GM12864 (cell line): ENCODE measurements at regions not wholly inside any gene's neighbourhood (a gene's known extent, or its start where the extent isn't known, plus 50 kb on each side); places are given as distances from the start of the nearest gene placed in this dataset.
A peak's percentile ranks its signal among the peaks of the same experiment; 100 is the strongest.
"Not testable (repeated sequence)": the region's sequence is repeated elsewhere in the genome, so short reads cannot be mapped to it uniquely, and the experiment has no call there.

Experiments used
- DNase-seq: peaks from one replicate; pipeline ENCODE4 v3.0.0-alpha.2; 2011; ENCODE audit warnings: low read depth
- H3K4me3 ChIP-seq: 2 replicates; pipeline ENCODE4 v1.5.1; 2011; ENCODE audit warnings: mild to moderate bottlenecking, low read depth, low read length, control low read depth
- TF ChIP-seq, protein P1 (sequence below): IDR thresholded peaks from 2 replicates; pipeline ENCODE4 v1.5.1; 2011; ENCODE audit warnings: low read depth, mild to moderate bottlenecking, moderate library complexity, low read length, control low read depth, inconsistent platforms; ENCODE audit errors: missing control alignments

DNA sequence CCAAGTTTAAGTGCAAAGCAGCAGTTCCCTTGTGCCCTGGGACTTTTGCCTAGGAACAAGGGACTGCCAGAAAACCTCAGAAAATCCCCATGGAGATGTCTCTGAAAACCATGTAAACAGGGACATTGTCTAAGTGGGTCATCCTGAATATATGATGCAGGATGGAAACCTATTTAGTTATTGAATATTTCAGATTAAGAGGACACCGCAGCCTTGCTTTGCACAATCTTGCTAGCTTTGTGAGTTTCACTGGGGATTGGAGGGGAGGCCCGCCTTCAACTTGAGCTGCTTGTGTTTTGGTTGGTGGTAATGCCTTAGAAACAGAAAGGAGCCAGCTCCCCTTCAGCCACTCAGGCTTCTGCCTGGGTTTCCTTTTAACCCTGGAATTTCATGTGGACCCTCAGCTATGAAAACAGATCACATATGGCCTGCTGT lies 112.8 kb downstream of the C9orf152 start:
- no peak overlapping the region for H3K4me3 ChIP-seq
- TF ChIP-seq, protein P1, sequence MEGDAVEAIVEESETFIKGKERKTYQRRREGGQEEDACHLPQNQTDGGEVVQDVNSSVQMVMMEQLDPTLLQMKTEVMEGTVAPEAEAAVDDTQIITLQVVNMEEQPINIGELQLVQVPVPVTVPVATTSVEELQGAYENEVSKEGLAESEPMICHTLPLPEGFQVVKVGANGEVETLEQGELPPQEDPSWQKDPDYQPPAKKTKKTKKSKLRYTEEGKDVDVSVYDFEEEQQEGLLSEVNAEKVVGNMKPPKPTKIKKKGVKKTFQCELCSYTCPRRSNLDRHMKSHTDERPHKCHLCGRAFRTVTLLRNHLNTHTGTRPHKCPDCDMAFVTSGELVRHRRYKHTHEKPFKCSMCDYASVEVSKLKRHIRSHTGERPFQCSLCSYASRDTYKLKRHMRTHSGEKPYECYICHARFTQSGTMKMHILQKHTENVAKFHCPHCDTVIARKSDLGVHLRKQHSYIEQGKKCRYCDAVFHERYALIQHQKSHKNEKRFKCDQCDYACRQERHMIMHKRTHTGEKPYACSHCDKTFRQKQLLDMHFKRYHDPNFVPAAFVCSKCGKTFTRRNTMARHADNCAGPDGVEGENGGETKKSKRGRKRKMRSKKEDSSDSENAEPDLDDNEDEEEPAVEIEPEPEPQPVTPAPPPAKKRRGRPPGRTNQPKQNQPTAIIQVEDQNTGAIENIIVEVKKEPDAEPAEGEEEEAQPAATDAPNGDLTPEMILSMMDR = no peak
- no peak for DNase-seq

- DNase-seq = no peak
- no peak overlapping the region for H3K4me3 ChIP-seq
- TF ChIP-seq, protein P1 = no peak
Measured at GRCh38 chr9:110095776-110096175, 112.2 kb downstream of the C9orf152 start.

DNA sequence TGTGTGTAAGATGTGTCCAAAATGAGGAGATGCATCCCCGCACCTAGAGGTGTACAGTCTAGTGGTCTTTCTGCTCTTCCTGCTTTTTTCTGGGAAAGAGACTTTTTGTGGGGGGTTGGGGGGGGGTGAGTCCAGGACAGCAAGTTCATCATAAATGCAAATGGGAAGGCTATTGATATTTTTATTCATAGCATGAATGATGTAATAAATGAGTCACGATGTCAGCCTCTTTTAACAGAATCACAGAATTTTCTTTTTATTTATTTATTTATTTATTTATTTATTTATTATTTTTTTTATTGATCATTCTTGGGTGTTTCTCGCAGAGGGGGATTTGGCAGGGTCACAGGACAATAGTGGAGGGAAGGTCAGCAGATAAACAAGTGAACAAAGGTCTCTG lies 111.3 kb downstream of the C9orf152 start:
- DNase-seq, H3K4me3 ChIP-seq: not testable (repeated sequence)

- no peak for DNase-seq
- no peak overlapping the region for H3K4me3 ChIP-seq
Measured at GRCh38 chr9:110099236-110100095, 108.5 kb downstream of the C9orf152 start.

DNA sequence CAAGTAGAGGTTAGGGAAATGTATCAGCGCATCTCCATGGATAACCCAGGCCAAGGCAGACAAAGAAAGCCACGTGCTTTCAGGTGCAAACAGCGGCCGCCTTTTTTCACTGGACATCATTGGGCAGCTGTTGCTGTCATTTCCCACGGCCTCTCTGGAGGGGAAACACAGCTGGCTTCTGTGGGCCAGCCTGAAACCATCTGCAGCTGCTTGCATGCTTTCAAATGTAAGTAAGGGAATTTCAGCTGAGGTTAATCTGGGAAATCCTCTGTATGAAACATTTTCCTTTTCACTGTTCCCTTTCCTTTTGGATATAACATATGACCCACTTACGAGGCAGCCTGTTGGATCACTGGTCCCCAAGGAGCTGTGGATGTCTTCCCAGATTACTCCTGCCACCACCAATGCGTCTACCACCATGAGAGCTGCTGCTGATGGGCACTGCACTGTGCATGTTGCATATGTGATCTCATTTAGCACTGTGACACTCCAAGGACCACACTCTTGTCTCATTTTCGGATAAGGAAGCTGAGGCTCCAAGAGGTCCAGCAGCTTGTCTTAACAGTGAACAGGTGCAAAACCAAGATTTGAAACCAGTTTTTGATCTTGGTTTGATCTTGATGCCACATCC lies 106.3 kb downstream of the C9orf152 start:
- peak; percentile 49 for DNase-seq
- TF ChIP-seq, protein P1 = no peak
- no peak overlapping the region for H3K4me3 ChIP-seq

More at GRCh38 chr9:110099236-110100095, 108.5 kb downstream of the C9orf152 start:
- TF ChIP-seq, protein P1 = no peak

- DNase-seq = no peak
- TF ChIP-seq, protein P1 = no peak
- no peak overlapping the region for H3K4me3 ChIP-seq
Measured at GRCh38 chr9:110103257-110103656, 104.7 kb downstream of the C9orf152 start.

- no peak overlapping the region for H3K4me3 ChIP-seq
- DNase-seq = no peak
Measured at GRCh38 chr9:110104261-110104809, 103.6 kb downstream of the C9orf152 start.

More at GRCh38 chr9:110104261-110104809, 103.6 kb downstream of the C9orf152 start:
- TF ChIP-seq, protein P1 = no peak
